Smooth muscle cell (in vitro differentiated cells): ENCODE measurements at regions not wholly inside any gene's neighbourhood (a gene's known extent, or its start where the extent isn't known, plus 50 kb on each side); places are given as distances from the start of the nearest gene placed in this dataset.

Experiments used
- DNase-seq: peaks from one replicate; lab custom pipeline; 2025; ENCODE audit not compliant: unreplicated experiment; lab: John Stamatoyannopoulos, UW
- H2AFZ ChIP-seq: fragments of 200-600 bp; sonication (generic); 2 replicates; pipeline ENCODE4 v1.6.0; 2016; ENCODE audit warnings: antibody characterized with exemption, low read depth, mild to moderate bottlenecking
- H3F3A ChIP-seq: fragments of 200-600 bp; sonication (generic); 2 replicates; pipeline ENCODE4 v1.6.0; 2017; ENCODE audit warnings: antibody characterized with exemption, low read depth
- H3K27ac ChIP-seq: fragments of 200-600 bp; sonication (generic); 2 replicates; pipeline ENCODE4 v1.5.1; 2016; ENCODE audit warnings: low read depth, mild to moderate bottlenecking
- H3K27me3 ChIP-seq: fragments of 200-600 bp; sonication (generic); 2 replicates; pipeline ENCODE4 v1.6.1; 2016; ENCODE audit warnings: low read depth, mild to moderate bottlenecking
- H3K36me3 ChIP-seq: fragments of 200-600 bp; sonication (generic); 2 replicates; pipeline ENCODE4 v1.5.1; 2016; ENCODE audit warnings: low read depth
- H3K4me1 ChIP-seq: fragments of 200-600 bp; sonication (generic); 2 replicates; pipeline ENCODE4 v1.5.1; 2016; ENCODE audit warnings: low read depth
- H3K4me2 ChIP-seq: fragments of 200-600 bp; sonication (generic); 2 replicates; pipeline ENCODE4 v1.6.0; 2016; ENCODE audit warnings: mild to moderate bottlenecking
- H3K4me3 ChIP-seq: fragments of 200-600 bp; sonication (generic); 2 replicates; pipeline ENCODE4 v1.5.1; 2016; ENCODE audit warnings: mild to moderate bottlenecking
- H3K79me2 ChIP-seq: fragments of 200-600 bp; sonication (generic); 2 replicates; pipeline ENCODE4 v1.6.0; 2016; ENCODE audit warnings: low read depth, mild to moderate bottlenecking
- H3K9ac ChIP-seq: fragments of 200-600 bp; sonication (generic); 2 replicates; pipeline ENCODE4 v1.6.0; 2016; ENCODE audit warnings: low read depth
- H3K9me3 ChIP-seq: fragments of 200-600 bp; sonication (generic); replicated peaks from 2 replicates; pipeline ENCODE4 v1.5.1; 2016; ENCODE audit warnings: low read depth
- H4K20me1 ChIP-seq: fragments of 200-600 bp; sonication (generic); 2 replicates; pipeline ENCODE4 v1.6.0; 2016; ENCODE audit warnings: low read depth
- WGBS: methylation state at CpG from one replicate; pipeline ENCODE4 v1.1.7; 2016; ENCODE audit warnings: low lambda C conversion rate; 5-methylcytosine and 5-hydroxymethylcytosine counted together
- TF ChIP-seq, protein P1 (sequence below): fragments of 200-600 bp; sonication (generic); IDR thresholded peaks from 2 replicates; pipeline ENCODE4 v1.5.1; 2017; ENCODE audit warnings: borderline replicate concordance, mild to moderate bottlenecking, antibody characterized with exemption; ENCODE audit not compliant: insufficient read depth, poor library complexity, severe bottlenecking

DNA sequence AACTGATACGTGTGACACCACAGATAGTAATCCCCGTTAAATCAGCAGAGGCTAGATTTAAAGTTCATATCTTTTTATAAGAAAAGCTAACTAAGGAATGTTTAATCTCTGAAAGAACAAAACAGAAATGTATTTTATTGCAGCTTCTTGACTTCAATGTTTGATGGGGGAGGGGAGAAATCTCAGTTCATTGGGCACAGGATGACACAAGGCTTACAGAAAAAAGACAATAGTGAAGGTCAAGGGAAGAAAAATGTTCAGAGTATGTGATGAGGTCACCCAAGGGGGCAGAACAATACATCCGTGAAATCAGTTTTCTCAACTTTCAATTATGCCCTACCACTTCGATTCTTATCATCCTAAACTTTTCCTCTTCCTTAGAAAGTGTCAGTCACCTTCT, 102.9 kb downstream of the ELAPOR2 start:
- H4K20me1 ChIP-seq: peaks cover 65% of the 10 kb centered on the region
- H3K79me2 ChIP-seq: peaks cover 46% of the 10 kb centered on the region
- no peak overlapping the region for H3K9ac ChIP-seq
- no peaks in the 10 kb centered on the region for H3K36me3 ChIP-seq
- no peaks in the 10 kb centered on the region for H3K9me3 ChIP-seq
- WGBS: 66% methylated on average over 4 of the region's 4 CpGs
- H3K27me3 ChIP-seq: no peaks in the 10 kb centered on the region
- no peak overlapping the region for H3K27ac ChIP-seq
- H3F3A ChIP-seq: no peaks in the 10 kb centered on the region
- no peaks in the 10 kb centered on the region for H3K4me1 ChIP-seq
- no peak for DNase-seq
- TF ChIP-seq, protein P1, sequence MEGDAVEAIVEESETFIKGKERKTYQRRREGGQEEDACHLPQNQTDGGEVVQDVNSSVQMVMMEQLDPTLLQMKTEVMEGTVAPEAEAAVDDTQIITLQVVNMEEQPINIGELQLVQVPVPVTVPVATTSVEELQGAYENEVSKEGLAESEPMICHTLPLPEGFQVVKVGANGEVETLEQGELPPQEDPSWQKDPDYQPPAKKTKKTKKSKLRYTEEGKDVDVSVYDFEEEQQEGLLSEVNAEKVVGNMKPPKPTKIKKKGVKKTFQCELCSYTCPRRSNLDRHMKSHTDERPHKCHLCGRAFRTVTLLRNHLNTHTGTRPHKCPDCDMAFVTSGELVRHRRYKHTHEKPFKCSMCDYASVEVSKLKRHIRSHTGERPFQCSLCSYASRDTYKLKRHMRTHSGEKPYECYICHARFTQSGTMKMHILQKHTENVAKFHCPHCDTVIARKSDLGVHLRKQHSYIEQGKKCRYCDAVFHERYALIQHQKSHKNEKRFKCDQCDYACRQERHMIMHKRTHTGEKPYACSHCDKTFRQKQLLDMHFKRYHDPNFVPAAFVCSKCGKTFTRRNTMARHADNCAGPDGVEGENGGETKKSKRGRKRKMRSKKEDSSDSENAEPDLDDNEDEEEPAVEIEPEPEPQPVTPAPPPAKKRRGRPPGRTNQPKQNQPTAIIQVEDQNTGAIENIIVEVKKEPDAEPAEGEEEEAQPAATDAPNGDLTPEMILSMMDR: no peak
- H3K4me3 ChIP-seq: no peak overlapping the region
- H2AFZ ChIP-seq: no peak overlapping the region
- H3K4me2 ChIP-seq: no peak overlapping the region

- no peaks in the 10 kb centered on the region for H3K27me3 ChIP-seq
- WGBS: 97% methylated on average over 1 of the region's 1 CpG
- TF ChIP-seq, protein P1: no peak
- H3K4me2 ChIP-seq: no peak overlapping the region
- peaks cover 50% of the 10 kb centered on the region for H3K79me2 ChIP-seq
- peaks cover 65% of the 10 kb centered on the region for H4K20me1 ChIP-seq
- no peaks in the 10 kb centered on the region for H3K36me3 ChIP-seq
- H3K4me1 ChIP-seq: no peaks in the 10 kb centered on the region
- no peak overlapping the region for H3K9ac ChIP-seq
- DNase-seq: no peak
- H3K27ac ChIP-seq: no peak overlapping the region
- no peaks in the 10 kb centered on the region for H3K9me3 ChIP-seq
- no peaks in the 10 kb centered on the region for H3F3A ChIP-seq
- no peak overlapping the region for H3K4me3 ChIP-seq
- H2AFZ ChIP-seq: no peak overlapping the region
These were observed 103.5 kb downstream of the ELAPOR2 start for GRCh38 chr7:86955895-86956503.

DNA sequence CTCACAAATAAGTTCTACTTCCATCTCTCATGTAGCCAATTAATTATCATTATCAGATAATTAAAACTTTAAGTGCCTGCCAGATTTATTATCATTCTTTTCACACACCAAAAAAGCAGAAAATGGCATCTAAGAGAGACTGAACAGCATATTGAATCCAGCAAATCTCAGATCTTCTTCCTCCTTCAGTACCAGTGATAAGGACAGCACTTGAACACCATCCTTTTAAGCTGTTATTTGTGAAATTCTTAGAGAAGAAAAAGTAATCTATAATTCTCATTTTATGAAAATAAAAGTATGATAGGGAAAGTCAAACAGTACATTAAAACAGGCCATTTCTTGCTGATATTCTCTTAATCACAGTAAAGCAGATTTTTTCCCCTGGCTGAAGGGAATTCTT, 104.5 kb downstream of the ELAPOR2 start:
- Histone ChIP-seq H3K4me3 (no peak overlapping the region), H3K27me3 (no peaks in the 10 kb centered on the region), H3K9me3 (no peaks in the 10 kb centered on the region), H3K4me2 (no peak overlapping the region), H3F3A (no peaks in the 10 kb centered on the region), H2AFZ (no peak overlapping the region), H3K79me2 (peaks cover 56% of the 10 kb centered on the region), H3K9ac (no peak overlapping the region), H3K4me1 (no peaks in the 10 kb centered on the region), H3K36me3 (no peaks in the 10 kb centered on the region), H4K20me1 (peaks cover 75% of the 10 kb centered on the region), H3K27ac (no peak overlapping the region)
- DNase-seq: no peak
- TF ChIP-seq, protein P1: no peak

- WGBS: 93% methylated on average over 3 of the region's 3 CpGs
- Histone ChIP-seq H3K36me3 (no peaks in the 10 kb centered on the region), H3K9ac (no peak overlapping the region), H3K27me3 (no peaks in the 10 kb centered on the region), H3K9me3 (no peaks in the 10 kb centered on the region), H3K4me3 (no peak overlapping the region), H3K27ac (no peak overlapping the region), H3F3A (no peaks in the 10 kb centered on the region), H3K79me2 (peaks cover 53% of the 10 kb centered on the region), H3K4me1 (peaks cover 3% of the 10 kb centered on the region), H2AFZ (no peak overlapping the region), H4K20me1 (peaks cover 87% of the 10 kb centered on the region), H3K4me2 (no peak overlapping the region)
- DNase-seq: no peak
- TF ChIP-seq, protein P1: no peak
These were observed 105.7 kb downstream of the ELAPOR2 start for GRCh38 chr7:86953653-86954336.
